ENCODE measurements at regions not wholly inside any gene's neighbourhood (a gene's known extent, or its start where the extent isn't known, plus 50 kb on each side); places are given as distances from the start of the nearest gene placed in this dataset.

GRCh38 chr14:26216786-26217185 lies 381.0 kb downstream of the NOVA1 start:
- dilution Hi-C loops (cut with HindIII; ENCODE audit: low sequenced_read_pairs, unreplicated experiment) (no loop called here), in situ Hi-C loops (cut with MboI; ENCODE audit: low sequenced_read_pairs) (no loop called here), intact Hi-C loops (cut with micrococcal nuclease) (no loop called here)
- no peaks in the 10 kb centered on the region for H3K36me3 ChIP-seq (ENCODE audit: control insufficient read depth, insufficient read depth, low read length)
- ATAC-seq (ENCODE audit: low read depth) (no peak), DNase-seq (no peak)
- no peak overlapping the region for H3K56ac ChIP-seq (ENCODE audit: extremely low read depth, insufficient read depth, low read length)
- H3K4me1 ChIP-seq (ENCODE audit: control insufficient read depth, insufficient read depth, low read length) = no peaks in the 10 kb centered on the region
- H3K9me3 ChIP-seq (ENCODE audit: control insufficient read depth, insufficient read depth, low read length) = no peaks in the 10 kb centered on the region; the same call in 1 of the 2 replicates
- no TSS peak for BruUV-seq (replicated peaks)
- TF ChIP-seq RFX5 (IDR thresholded peaks at IDR 0.05; ENCODE audit: low read depth, low read length) (no peak), NFE2L2 (IDR thresholded peaks at IDR 0.05; ENCODE audit: low read depth, low read length) (no peak), BHLHE40 (IDR thresholded peaks at IDR 0.05; ENCODE audit: low read depth, low read length) (no peak), MXI1 (IDR thresholded peaks at IDR 0.05; ENCODE audit: borderline replicate concordance, low read depth, low read length) (no peak), FOS (IDR thresholded peaks at IDR 0.05; ENCODE audit: low read depth, low read length) (no peak), RCOR1 (IDR thresholded peaks at IDR 0.05; ENCODE audit: insufficient replicate concordance, low read length) (no peak)
- TF ChIP-seq, protein P1, sequence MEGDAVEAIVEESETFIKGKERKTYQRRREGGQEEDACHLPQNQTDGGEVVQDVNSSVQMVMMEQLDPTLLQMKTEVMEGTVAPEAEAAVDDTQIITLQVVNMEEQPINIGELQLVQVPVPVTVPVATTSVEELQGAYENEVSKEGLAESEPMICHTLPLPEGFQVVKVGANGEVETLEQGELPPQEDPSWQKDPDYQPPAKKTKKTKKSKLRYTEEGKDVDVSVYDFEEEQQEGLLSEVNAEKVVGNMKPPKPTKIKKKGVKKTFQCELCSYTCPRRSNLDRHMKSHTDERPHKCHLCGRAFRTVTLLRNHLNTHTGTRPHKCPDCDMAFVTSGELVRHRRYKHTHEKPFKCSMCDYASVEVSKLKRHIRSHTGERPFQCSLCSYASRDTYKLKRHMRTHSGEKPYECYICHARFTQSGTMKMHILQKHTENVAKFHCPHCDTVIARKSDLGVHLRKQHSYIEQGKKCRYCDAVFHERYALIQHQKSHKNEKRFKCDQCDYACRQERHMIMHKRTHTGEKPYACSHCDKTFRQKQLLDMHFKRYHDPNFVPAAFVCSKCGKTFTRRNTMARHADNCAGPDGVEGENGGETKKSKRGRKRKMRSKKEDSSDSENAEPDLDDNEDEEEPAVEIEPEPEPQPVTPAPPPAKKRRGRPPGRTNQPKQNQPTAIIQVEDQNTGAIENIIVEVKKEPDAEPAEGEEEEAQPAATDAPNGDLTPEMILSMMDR (conservative IDR thresholded peaks at IDR 0.05; ENCODE audit: low read depth, low read length) = no peak
- no peak overlapping the region for H2BK20ac ChIP-seq (ENCODE audit: low read depth, low read length)
- H2AK5ac ChIP-seq (ENCODE audit: low read depth, low read length) = no peak overlapping the region
- H3K18ac ChIP-seq (ENCODE audit: low read depth, low read length) = no peak overlapping the region
- H3K27me3 ChIP-seq (ENCODE audit: control insufficient read depth, insufficient read depth, low read length) = no peaks in the 10 kb centered on the region
- ChIA-PET POLR2A (ENCODE audit: unreplicated experiment) (no interaction called here), CTCF (no interaction called here)
- H4K5ac ChIP-seq (ENCODE audit: low read depth, low read length) = no peak overlapping the region
- H2AK9ac ChIP-seq (replicated peaks; ENCODE audit: low read depth, low read length, poor library complexity) = no peak overlapping the region
- no peak overlapping the region for H3K27ac ChIP-seq (ENCODE audit: insufficient read depth, low read length)
- H2BK5ac ChIP-seq (ENCODE audit: low read depth, low read length, poor library complexity, severe bottlenecking) = no peak overlapping the region
- H4K91ac ChIP-seq (ENCODE audit: insufficient read depth, low read depth, low read length) = no peak overlapping the region
- H3K4me3 ChIP-seq (ENCODE audit: insufficient read depth, low read depth, low read length) = no peak overlapping the region
- no peak overlapping the region for H3K23ac ChIP-seq (ENCODE audit: low read depth, low read length)
- no peak overlapping the region for H4K8ac ChIP-seq (ENCODE audit: low read depth in 2 of 2, low read length in 2 of 2)
- no peak overlapping the region for H3K14ac ChIP-seq (replicated peaks; ENCODE audit: low read depth, low read length)
- WGBS, 2 experiments (ENCODE audit: extremely low coverage in 2 of 2, insufficient read length in 1 of 2) = 30% methylated on average over 2 of the region's 5 CpGs; no CpG with 5 or more reads in 1 of the 2 experiments
- no peaks in the 10 kb centered on the region for H3K79me1 ChIP-seq (ENCODE audit: low read depth in 1 of 2, low read length in 2 of 2)
- no peak overlapping the region for H3K4me2 ChIP-seq (ENCODE audit: low read depth, low read length)
- H4K20me1 ChIP-seq (ENCODE audit: insufficient read depth, low read length) = no peaks in the 10 kb centered on the region
- H2AFZ ChIP-seq (replicated peaks; ENCODE audit: low read length, poor library complexity) = no peak overlapping the region
- H3K9ac ChIP-seq (ENCODE audit: low read depth, low read length) = no peak overlapping the region
- H2BK120ac ChIP-seq (ENCODE audit: low read depth, low read length) = no peak overlapping the region
- no peaks in the 10 kb centered on the region for H3K9me1 ChIP-seq (ENCODE audit: insufficient read depth, low read length)
- H2BK15ac ChIP-seq (ENCODE audit: low read depth, low read length) = no peak overlapping the region
- H3K4ac ChIP-seq (ENCODE audit: low read depth, low read length) = no peak overlapping the region
